Erythroblast (primary cell): ENCODE measurements at regions not wholly inside any gene's neighbourhood (a gene's known extent, or its start where the extent isn't known, plus 50 kb on each side); places are given as distances from the start of the nearest gene placed in this dataset.

ENCODE experiments used
- DNase-seq, 2 experiments: peaks; one replicate each; lab custom pipeline; 2025; lab: John Stamatoyannopoulos, UW
- GATA1 ChIP-seq: IDR thresholded peaks from 2 replicates; pipeline ENCODE4 v1.6.1; 2011; ENCODE audit warnings: low read depth, mild to moderate bottlenecking, control low read depth, low read length, moderate library complexity
- POLR2A ChIP-seq: IDR thresholded peaks from 2 replicates; pipeline ENCODE4 v1.6.1; 2011; ENCODE audit warnings: mild to moderate bottlenecking, low read length

GRCh38 chr3:23644099-23644498 is 161.7 kb upstream of the UBE2E1 start:
- TF ChIP-seq POLR2A = no peak
- no peak for TF ChIP-seq GATA1
- DNase-seq = no peak

DNA sequence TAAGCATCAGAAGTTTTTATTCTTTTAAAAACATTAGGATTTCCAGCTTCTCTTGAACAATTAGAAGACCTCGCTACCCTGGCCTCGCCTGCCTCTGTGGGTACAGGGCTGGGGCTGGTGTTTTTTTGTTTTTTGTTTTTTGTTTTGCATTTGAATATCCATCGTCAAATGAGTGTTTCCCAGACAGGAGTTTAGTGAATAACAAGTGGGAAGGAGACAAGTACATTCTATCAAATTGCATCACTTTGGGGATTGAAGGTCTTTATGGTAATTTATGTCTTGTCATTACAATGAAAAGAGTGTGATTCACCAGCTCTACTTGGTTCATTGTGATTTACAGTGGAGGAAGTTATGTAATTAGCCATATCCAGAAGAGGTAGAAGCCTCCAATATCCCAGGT is 161.1 kb upstream of the UBE2E1 start:
- DNase-seq = no peak
- TF ChIP-seq POLR2A (no peak), GATA1 (no peak)

- no peak for TF ChIP-seq GATA1
- TF ChIP-seq POLR2A = no peak
Observed at GRCh38 chr3:23645533-23646183, 160.1 kb upstream of the UBE2E1 start.

GRCh38 chr3:23646184-23646920 is 159.4 kb upstream of the UBE2E1 start:
- TF ChIP-seq GATA1 (no peak), POLR2A (no peak)
- DNase-seq = no peak

More at GRCh38 chr3:23645533-23646183, 160.1 kb upstream of the UBE2E1 start:
- no peak for DNase-seq

DNA sequence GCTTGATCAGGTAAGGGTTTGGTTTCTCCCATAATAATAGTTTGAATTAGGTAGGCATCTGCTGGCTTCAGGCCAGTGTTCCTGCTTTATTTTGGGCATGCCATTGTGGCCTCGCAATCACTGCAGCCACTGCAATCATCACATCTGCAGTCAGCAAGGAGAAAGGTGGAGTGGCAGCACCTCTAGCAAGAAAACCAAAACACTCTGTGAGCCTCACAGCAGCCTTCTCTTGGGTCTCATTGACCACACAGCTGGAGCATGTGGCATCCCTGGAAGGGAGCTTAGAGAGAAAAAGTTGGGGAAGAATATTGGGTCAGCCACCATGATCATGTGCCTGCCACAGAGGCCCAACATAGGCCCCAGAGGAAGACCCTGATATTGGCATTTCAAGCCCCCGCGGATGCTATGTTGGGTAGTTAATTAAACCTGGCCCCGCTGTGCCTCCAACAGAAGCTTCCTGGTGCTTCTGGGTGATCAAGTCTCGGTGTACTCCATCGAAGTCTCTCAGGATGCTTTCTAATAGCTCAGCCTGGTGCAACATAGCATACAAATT is 158.0 kb upstream of the UBE2E1 start:
- no peak for TF ChIP-seq GATA1
- no peak for TF ChIP-seq POLR2A
- no peak for DNase-seq

DNA sequence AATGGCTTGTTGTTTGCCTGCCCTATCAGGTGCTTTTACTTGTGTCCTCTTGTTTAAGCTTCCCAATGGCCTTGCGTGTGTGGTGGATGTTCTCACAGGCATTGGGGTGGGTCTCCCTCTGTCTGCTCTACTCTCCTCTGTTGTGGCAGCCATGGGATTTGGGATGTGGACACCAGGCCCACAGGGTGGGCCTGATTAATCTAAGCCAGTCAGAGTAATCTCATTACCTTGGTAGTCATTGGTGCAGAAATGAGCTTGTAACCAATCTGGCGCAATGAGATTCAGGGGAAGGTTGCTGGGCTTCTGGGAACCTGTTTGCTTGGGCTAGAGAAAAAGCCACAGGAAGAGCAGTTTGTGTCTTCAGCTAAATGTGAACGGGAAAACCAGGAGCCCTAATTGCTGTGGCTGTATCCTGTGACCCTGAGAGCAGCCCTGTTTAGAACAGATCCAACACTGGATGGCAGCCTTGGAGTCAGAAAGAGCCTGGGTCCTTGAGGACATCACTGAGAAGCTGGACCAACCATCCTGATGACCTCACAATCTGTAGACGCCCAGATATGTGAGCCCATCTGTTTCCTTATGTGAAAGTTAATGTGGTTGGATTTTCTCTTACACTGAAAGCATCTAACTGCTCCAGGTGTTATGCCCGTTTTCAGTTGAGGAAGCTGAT is 157.3 kb upstream of the UBE2E1 start:
- TF ChIP-seq POLR2A = no peak
- no peak for TF ChIP-seq GATA1
- no peak for DNase-seq

GRCh38 chr3:23648996-23649395 is 156.8 kb upstream of the UBE2E1 start:
- TF ChIP-seq POLR2A = no peak
- TF ChIP-seq GATA1 = no peak
- DNase-seq = no peak

- no peak for DNase-seq
- TF ChIP-seq POLR2A (no peak), GATA1 (no peak)
Observed at GRCh38 chr3:23649448-23649847, 156.3 kb upstream of the UBE2E1 start.

DNA sequence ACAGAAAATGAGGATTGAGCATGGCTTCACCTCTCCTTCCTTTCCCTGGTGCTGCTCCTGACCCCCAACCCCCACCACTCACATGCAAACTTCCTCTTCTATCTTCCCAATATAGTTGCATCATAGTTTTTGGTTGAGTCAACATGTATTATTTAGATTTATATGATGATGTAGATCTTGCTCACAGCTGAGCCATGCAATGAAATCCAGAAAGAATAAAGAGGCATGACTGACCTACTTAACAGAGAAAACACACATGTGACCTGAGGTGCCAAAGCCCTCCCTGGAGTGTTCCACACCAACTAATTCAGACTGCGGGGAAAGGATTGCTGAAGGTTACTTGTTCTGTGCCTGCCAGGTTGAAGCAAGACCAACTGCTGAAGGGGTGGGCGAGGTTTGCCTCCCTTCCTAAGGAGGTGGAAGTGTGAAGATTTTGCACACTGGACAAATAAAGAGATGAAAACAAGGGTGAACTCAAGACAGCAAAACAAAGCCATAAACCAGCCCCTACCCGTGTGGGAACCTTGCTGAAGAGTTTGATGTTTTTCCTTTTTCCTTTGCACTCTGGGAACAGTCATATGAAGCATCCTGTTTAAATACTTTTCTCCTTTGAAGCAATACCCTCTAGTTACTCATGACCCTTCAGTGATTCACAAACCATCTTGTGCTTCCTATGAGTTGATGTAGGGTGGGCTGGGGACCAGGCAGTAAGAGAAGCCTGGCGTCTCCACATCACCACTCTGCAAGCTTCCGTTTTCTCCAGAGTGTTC is 155.2 kb upstream of the UBE2E1 start:
- no peak for DNase-seq
- TF ChIP-seq POLR2A (no peak), GATA1 (no peak)

DNA sequence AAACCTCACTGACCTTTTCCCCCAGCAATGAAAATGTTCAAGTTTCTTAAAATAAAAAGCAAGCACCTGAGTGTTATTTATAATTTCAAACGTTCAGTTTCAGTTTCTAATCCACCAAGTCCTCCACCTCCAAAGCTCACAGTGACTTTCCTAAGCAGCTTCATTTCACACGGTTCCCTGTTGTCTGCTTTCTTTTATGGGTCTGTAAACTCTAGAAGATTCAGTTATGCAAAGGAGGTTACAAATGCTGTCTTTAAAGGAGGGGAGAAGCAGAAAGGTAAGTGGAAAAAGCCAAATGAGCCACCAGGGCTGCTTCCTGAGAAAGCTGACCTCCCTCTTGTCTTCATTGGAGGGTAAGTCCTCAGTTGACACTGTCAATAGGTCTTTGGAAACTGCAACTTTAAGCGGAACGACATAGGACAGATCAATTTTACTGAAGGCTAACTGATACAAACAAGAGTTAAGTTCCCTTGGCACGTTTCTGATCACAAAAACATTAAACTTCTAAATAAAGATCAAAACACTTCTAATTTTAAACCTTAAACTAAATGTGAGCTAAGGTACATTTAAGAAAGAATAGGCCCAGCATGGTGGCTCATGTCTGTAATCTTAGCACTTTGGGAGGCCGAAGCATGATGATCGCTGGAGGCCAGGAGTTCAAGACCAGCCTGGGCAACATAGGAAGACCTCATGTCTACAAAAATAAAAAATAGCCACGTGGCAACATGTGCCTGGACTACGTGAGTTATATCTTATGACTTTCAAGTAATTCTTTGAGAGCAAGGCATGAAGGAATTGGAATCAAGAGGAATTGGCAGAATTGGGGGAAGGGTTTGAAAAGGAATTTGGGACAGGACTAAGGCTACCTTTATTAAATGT is 151.9 kb upstream of the UBE2E1 start:
- TF ChIP-seq GATA1 (no peak), POLR2A (no peak)
- no peak for DNase-seq

DNA sequence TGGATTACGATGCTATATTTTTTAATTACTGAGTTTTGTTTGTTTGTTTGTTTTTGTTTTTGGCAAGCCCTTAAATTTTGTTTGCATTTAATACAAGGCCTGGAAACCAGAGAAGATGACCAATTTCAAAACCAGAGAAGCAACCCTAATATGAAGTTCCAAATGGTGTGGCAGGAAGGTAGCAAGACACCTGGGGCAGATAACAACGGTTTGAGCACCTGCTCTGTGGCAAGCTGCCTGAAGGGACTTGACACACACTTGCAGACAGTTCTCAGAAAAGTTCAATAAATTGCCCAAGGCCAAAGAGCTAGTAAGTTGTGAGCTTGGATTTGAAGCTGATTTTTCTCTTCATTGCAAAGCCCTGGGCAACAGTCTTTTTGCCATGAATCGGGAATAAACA is 151.2 kb upstream of the UBE2E1 start:
- DNase-seq = no peak
- no peak for TF ChIP-seq POLR2A
- no peak for TF ChIP-seq GATA1

DNA sequence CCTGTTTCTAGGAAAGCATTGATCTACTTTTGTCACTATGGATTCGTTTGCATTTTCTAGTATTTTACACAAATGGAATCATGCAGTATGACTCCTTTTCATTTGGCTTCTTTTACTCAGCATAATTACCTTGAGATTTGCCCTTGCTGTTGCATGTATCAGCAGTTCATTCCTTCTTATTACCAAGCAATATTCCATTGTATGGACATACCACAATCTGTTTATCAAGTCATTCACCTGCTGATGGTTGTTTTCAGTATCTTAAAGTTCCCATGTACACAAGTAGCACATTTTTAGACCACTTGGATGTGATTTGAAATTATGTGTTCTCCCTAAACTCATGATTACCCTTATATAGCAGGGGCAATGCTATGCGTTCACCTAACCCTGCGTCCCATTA is 150.0 kb upstream of the UBE2E1 start:
- no peak for DNase-seq
- TF ChIP-seq GATA1 (no peak), POLR2A (no peak)
